Adrenal gland (tissue), 5 donors: ENCODE measurements at regions not wholly inside any gene's neighbourhood (a gene's known extent, or its start where the extent isn't known, plus 50 kb on each side); places are given as distances from the start of the nearest gene placed in this dataset.

Experiments used
- POLR2A ChIP-seq, 2 donors: fragments of 450-650 bp; IDR thresholded peaks; one replicate each; pipeline ENCODE4 v1.6.1; 2017; ENCODE audit warnings: antibody characterized with exemption in 2 of 2, mild to moderate bottlenecking in 2 of 2, moderate library complexity in 1 of 2
- TF ChIP-seq, protein P1 (sequence below), 6 experiments: fragments of 450-650 bp in 4 of 6; fragments of 200-600 bp in 2 of 6; sonication (generic) in 1 of 6; IDR thresholded peaks; 1 replicate in 5 of 6; 2 replicates in 1 of 6; pipeline versions ENCODE4 v1.5.1 to v1.8.0; 2016 to 2021; ENCODE audit warnings: antibody characterized with exemption in 6 of 6, mild to moderate bottlenecking in 2 of 6, moderate library complexity in 1 of 6
- donor health status: DM: no; HTN: no; CAD: no.

DNA sequence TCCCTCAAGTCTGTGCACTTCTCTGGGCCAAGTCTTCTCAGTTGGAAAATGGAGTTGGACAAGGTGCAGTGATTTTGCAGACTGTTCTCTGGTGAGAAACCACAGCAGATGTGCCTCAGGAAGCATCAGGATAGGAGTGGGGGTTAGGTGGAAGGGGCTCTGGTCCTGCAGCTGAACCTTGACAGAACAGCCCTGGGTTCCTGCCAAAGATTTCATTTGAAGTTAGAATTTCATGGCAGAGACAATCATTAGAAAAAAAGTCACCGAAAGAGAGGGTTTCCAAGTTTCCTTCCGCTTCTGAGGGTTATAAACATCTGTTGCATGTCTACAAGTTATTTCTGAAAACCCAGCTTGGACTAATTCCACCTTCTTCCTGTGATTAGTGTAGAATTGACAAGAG, 80.4 kb upstream of the IRX3 start:
- TF ChIP-seq, protein P1, sequence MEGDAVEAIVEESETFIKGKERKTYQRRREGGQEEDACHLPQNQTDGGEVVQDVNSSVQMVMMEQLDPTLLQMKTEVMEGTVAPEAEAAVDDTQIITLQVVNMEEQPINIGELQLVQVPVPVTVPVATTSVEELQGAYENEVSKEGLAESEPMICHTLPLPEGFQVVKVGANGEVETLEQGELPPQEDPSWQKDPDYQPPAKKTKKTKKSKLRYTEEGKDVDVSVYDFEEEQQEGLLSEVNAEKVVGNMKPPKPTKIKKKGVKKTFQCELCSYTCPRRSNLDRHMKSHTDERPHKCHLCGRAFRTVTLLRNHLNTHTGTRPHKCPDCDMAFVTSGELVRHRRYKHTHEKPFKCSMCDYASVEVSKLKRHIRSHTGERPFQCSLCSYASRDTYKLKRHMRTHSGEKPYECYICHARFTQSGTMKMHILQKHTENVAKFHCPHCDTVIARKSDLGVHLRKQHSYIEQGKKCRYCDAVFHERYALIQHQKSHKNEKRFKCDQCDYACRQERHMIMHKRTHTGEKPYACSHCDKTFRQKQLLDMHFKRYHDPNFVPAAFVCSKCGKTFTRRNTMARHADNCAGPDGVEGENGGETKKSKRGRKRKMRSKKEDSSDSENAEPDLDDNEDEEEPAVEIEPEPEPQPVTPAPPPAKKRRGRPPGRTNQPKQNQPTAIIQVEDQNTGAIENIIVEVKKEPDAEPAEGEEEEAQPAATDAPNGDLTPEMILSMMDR (IDR thresholded peaks at IDR 0.05) = no peak
- no peak for TF ChIP-seq POLR2A (IDR thresholded peaks at IDR 0.05)
